Endometrial microvascular endothelial cells (primary cell): ENCODE measurements at regions not wholly inside any gene's neighbourhood (a gene's known extent, or its start where the extent isn't known, plus 50 kb on each side); places are given as distances from the start of the nearest gene placed in this dataset.
"Not testable (repeated sequence)": the region's sequence is repeated elsewhere in the genome, so short reads cannot be mapped to it uniquely, and the experiment has no call there.

Source experiments
- in situ Hi-C: cut with HindIII; loops from 2 replicates; pipeline ENCODE4 v1.10.0; 2017; ENCODE audit warnings: low sequenced_read_pairs, low pct_unique_long_range_greater_than_20kb; ENCODE audit errors: inconsistent ontology term

DNA sequence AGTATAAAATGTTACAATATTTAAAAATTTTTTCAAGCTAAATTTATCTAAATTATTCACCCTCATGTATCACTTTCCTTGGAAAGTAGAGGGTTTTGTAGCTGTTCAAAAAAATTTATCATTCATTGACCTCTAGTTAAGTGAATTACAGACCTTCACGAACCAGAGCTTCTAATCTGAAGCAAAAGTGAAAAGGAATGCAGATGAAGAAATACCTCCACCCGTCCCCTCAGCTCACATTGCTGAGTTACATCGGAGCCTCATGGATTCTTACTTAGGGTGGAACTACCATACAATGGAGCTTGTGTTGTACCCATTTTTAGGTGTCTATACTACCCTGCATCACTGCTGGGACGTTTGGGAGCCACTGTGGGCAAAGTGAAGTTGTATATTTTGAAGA, 146.2 kb upstream of the NEDD9 start:
- in situ Hi-C loops = no loop called here

DNA sequence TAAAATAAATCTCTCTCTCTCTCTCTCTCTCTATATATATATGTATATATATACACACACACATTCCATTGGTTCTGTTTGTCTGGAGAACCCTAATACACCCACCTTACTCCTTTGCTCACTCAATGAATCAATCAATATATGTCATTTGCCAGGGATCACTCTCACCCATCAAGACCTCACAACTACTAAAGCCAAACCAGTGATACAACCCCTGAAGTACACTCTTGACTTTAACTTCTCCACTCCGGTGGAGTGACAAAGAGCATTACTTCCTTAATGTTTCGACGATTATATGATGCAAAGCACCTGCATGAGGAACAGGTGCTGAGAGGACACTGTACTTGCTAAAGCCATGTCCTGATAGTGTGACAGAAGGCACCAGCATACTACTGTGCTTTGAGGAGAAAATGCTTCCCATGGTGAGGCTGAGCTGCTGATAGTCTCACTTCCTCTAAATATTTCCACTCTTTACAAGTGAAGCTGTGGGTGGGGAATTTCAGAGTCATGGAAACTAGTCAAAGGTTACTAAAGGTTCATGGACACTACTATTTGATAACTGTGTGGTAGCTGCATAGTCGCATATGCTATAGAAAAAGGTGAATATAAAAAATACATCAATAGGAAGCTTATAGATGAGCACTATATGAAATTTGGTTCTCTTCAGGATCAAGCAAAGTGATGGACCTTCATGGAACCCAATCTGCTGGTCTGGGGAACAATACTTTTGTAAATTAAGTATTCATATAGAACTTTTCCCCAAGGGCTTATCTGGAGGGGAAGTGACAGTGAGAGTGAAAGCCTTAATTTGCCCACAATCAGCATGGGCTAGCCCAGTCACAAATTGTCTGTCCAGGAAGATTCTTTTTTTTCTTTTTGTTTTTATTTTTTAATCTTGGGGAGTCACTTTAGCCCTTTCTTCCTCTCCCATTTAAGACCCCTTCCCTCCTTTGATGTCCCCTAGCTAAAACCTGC, 141.9 kb upstream of the NEDD9 start:
- in situ Hi-C loops = no loop called here

DNA sequence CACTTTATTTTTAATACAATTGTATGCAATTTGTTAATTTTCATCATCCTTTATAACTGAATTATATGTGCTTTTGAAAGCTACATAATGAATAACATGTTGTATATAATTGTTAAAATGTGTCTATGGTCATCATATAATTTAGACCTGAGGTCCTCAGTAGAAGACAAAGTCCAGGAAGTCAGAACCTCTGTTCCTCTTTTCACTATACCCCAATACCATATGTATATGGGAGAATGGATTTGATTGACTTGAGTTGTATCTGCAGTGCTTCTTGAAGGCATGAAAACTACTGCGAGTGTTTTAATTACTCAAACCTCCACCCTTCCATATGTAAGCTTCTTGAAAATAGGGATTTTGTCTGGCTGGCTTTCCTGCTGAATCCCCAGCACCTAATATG, 140.7 kb upstream of the NEDD9 start:
- in situ Hi-C loops = no loop called here

DNA sequence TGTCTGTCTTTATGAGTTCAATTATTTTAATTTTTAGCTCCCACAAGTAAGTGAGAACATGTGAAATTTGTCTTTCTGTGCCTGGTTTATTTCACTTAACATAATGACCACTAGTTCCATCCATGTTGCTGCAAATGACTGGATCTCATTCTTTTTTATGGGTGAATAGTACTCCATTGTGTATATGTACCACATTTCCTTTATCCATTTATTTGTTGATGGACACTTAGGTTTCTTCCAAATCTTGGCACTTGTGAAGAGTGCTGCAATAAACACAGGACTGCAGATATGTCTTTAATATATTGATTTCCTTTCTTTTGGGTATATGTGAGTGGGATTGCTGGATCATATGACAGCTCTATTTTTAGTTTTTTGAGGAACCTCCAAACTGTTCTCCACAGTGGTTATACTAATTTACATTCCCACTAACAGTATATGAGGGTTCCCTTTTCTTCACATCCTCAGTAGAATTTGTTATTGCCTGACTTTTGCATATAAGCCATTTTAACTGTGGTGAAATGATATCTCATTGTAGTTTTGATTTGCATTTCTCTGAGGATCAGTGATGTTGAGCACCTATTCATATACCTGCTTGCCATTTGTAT, 139.8 kb upstream of the NEDD9 start:
- in situ Hi-C loops = not testable (repeated sequence)

DNA sequence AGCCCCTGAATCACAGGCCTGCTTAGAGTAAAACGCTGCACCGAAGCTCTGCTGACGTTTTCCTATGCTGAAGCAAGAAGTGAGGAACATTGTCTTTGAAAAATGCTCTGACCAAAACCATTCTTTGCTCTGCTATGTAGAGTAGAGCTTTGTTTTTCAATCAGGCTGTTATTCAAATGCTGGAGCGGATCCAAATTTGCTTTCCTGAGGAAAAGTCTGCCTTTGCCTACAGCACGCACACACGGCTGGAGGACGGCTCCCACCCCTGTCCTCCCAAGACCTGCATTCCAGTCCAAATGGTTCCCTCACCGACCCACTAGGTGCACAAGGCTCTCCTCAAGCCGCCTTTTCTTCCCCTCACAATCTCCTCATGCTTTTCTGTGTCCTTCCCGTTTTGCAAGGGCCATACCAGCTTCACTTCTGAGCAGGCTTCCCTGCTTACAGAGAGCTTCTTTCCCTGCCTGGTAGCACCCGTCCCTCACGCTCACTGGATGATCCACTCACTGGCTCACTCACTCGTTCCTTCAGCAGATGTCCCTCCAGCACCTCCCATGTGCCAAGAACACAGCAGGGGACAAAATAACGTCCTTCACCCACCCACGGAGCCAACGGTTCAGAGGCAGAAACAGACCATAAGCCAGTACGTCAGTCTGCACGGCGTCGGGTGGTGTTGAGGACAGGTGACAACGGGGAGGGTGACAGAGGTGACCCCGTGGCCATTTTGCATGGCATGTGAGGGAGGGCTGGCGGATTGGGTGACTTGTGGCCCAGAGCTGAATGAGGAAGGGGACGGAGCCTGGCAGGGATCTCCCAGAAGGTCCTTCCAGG, 137.9 kb upstream of the NEDD9 start:
- in situ Hi-C loops = no loop called here

DNA sequence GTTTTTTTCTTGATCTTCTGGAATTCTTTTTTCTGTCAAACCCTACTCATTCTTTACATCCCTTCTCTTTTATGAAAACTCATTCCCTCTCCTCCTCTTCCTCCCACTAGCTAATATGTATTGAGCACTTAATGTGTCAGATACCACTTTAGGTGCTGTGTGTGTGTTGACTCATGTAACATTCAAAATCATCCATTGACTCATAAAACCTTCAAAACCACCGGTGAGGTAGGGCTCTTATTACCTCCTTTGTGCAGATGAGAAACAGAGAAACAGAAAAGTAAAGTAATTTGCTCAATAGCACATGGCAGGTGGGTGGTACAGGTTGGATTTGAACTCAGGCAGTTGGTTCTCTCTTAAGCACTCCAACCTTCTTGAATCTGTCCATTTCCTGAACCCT, 136.3 kb upstream of the NEDD9 start:
- in situ Hi-C loops = loop anchor here (10.0 kb wide), 1 partner anchor 56 kb away; no protein-coding TSS in a partner anchor

- in situ Hi-C loops = loop anchor here (10.0 kb wide), 1 partner anchor 57 kb away; no protein-coding TSS in a partner anchor
Observed at GRCh38 chr6:11368264-11368663, 135.8 kb upstream of the NEDD9 start.

GRCh38 chr6:11367638-11368199, 135.3 kb upstream of the NEDD9 start:
- in situ Hi-C loops = loop anchor here (10.0 kb wide), 1 partner anchor 57 kb away; no protein-coding TSS in a partner anchor

DNA sequence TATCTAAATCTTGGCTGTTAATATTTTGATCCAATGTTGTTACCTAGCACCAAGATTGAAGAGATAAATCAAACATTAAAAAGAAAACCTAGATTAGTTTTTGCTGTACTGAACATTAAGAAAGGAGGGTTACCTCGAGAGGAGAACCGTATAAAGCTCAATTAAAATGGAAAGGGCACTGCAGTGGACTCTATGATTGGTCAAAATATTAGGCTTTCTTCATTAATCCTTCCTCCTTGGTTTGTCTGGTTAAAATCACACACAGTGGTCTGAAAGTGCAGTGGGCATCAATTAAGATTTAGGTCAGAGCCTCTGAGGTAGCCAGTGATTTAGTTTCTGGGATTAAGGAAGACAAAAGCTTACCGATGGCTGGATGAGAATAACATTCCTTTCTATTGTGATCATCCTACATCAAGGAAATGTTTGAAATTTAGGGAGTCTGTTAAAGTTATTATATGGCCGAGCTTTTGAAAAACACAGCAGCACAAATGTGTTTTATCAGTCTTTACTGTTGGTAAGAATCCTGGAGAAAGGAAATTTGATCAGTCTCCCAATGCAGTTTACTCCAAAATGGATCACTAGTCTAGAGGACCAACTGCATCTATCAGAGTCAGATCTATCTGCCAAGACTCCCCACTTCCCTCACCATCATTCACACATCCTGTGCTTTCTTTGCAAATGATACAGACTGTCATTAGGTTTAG, 134.6 kb upstream of the NEDD9 start:
- in situ Hi-C loops = loop anchor here (10.0 kb wide), 1 partner anchor 58 kb away; no protein-coding TSS in a partner anchor

DNA sequence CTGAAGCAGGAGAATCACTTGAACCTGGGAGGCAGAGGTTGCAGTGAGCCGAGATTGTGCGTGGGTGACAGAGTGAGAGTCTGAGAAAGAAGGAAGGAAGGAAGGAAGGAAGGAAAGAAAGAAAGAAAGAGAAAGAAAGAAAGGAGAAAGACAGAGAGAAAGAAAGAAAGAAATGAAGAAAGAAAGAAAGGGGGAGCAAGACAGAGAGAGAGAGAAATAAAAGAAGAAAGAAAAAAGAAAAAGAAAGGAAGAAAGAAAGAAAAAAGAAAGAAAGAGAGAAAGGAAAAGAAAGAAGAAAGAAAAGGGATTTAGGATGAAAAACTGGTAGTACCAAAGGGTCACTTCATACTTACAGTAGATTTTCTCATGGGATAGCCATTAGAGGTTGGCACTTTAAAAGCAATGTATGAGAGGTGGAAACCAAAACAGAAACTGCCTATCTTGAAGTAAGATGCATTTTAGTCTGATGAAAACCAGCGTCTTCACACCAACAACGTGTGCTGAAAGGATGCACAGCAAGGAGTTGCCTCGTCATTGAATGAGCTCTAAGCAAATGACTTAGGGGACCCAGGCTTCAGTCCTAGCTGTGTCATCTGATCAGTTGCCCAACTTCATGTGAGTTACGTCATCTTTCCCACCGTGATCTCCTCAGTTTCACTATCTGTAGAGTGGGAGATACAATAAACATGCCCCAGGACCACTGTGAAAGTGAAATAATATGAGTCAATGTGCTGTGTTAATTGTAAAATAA, 133.9 kb upstream of the NEDD9 start:
- in situ Hi-C loops = loop anchor here (10.0 kb wide), 1 partner anchor 58 kb away; no protein-coding TSS in a partner anchor

DNA sequence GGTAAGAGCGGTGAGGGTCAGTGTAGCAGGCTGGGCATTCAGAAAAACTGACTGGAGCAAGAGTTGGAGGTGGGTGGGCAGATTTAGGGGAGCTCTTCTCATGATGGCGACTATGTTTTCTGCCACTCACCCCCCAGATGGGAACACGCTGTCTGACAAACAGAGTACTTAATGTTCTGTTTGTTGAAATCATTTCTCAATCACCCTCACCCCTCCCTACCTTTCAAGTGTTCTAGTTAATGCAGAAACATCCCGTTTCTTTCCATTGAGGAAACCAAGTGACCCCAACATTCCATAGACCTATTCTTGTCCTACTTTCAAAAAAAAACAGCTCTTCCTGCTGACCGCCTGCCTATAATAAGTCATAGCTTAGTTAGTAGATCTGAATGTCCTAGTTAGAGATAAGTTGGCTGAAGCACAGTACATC, 132.5 kb upstream of the NEDD9 start:
- in situ Hi-C loops = loop anchor here (10.0 kb wide), 1 partner anchor 60 kb away; no protein-coding TSS in a partner anchor

- in situ Hi-C loops = loop anchor here (10.0 kb wide), 1 partner anchor 61 kb away; no protein-coding TSS in a partner anchor
Observed at GRCh38 chr6:11363881-11364576, 131.6 kb upstream of the NEDD9 start.

- in situ Hi-C loops = loop anchor here (10.0 kb wide), 1 partner anchor 62 kb away; no protein-coding TSS in a partner anchor
Observed at GRCh38 chr6:11362564-11362963, 130.1 kb upstream of the NEDD9 start.

DNA sequence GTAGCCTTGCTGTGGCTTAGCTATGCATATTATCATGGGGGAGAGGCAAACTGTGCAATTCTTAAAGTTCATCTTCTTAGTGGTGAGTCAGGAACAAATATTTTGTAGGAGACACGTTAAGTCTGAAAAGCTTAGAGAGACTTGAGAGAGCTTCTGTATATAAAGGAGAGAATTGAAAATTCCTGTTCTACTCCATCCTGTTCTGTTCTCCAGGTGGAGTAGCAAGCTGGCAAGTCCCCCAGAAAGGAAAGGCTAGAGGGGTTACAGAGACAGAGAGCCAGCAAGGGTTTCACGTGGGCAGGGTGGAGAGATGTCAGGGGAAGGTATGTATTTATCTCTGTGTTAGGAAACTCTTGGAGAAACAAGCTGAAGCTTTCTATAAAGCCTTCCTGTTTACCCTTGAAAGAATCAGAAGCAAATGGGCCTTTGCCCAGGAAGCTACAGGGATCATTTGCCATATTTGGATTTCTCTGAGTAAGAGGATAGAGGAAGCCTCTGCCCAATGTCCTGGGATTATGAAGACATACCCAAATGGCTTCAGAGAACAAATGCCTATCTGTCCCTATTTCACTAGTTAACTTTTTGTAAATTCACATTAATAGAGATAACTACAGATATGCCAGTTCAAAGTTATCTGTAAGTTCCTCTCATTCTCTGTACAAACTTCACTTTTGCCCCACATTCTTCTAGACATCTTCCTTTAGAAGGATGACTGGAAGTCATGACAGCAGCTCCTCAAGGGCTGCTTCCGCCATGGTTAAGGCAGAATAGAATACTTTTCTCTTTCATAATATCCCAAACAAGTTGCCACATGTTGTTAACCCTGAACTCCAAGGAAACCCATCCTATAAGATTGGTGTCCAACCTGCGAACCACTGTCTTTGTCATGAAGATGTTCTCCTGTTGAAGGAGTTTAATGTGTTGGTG, 126.7 kb upstream of the NEDD9 start:
- in situ Hi-C loops = no loop called here

GRCh38 chr6:11357285-11357684, 124.8 kb upstream of the NEDD9 start:
- in situ Hi-C loops = no loop called here
